DND-41 (cell line): ENCODE measurements at regions not wholly inside any gene's neighbourhood (a gene's known extent, or its start where the extent isn't known, plus 50 kb on each side); places are given as distances from the start of the nearest gene placed in this dataset.
A peak's percentile ranks its signal among the peaks of the same experiment; 100 is the strongest.

Source experiments
- ATAC-seq: fragments of 200-7000 bp; cut with Tn5 transposase; 3 replicates; pipeline ENCODE4 v1.9.1; 2021; ENCODE audit warnings: low read depth; ENCODE audit not compliant: insufficient read depth
- DNase-seq: peaks from one replicate; pipeline ENCODE4 v3.0.0-alpha.2; 2020
- H2AFZ ChIP-seq: 2 replicates; pipeline ENCODE4 v1.6.0; 2012; ENCODE audit warnings: low read depth, low read length
- H3K27ac ChIP-seq: 2 replicates; pipeline ENCODE4 v1.5.1; 2012; ENCODE audit warnings: low read length, inconsistent platforms
- H3K27me3 ChIP-seq: fragments of 200-600 bp; sonication (generic); 2 replicates; pipeline ENCODE4 v1.6.0; 2012; ENCODE audit warnings: low read length, mild to moderate bottlenecking, inconsistent platforms; ENCODE audit not compliant: insufficient read depth, poor library complexity
- H3K36me3 ChIP-seq: 2 replicates; pipeline ENCODE4 v1.5.1; 2012; ENCODE audit warnings: low read length, inconsistent platforms; ENCODE audit not compliant: insufficient read depth
- H3K4me1 ChIP-seq: 2 replicates; pipeline ENCODE4 v1.5.1; 2012; ENCODE audit warnings: mild to moderate bottlenecking, low read length; ENCODE audit not compliant: insufficient read depth
- H3K4me2 ChIP-seq: 2 replicates; pipeline ENCODE4 v1.6.0; 2012; ENCODE audit warnings: mild to moderate bottlenecking, moderate library complexity, low read length, inconsistent platforms; ENCODE audit not compliant: insufficient read depth
- H3K4me3 ChIP-seq, 2 experiments: fragments of 200-600 bp in 1 of 2; shearing (Covaris generic) in 1 of 2; 2 replicates each; pipeline ENCODE4 v1.5.1; 2012 to 2016; ENCODE audit warnings: inconsistent platforms in 2 of 2, low read length in 2 of 2, mild to moderate bottlenecking in 2 of 2, low read depth in 1 of 2, moderate library complexity in 1 of 2
- H3K79me2 ChIP-seq: 2 replicates; pipeline ENCODE4 v1.6.0; 2012; ENCODE audit warnings: low read length, inconsistent platforms; ENCODE audit not compliant: insufficient read depth
- H3K9ac ChIP-seq: 2 replicates; pipeline ENCODE4 v1.6.0; 2012; ENCODE audit warnings: low read depth, mild to moderate bottlenecking, inconsistent platforms, low read length, moderate library complexity
- H3K9me3 ChIP-seq: 2 replicates; pipeline ENCODE4 v1.5.1; 2012; ENCODE audit warnings: low read length, moderate library complexity, mild to moderate bottlenecking, inconsistent platforms; ENCODE audit not compliant: insufficient read depth, severe bottlenecking
- H4K20me1 ChIP-seq: 2 replicates; pipeline ENCODE4 v1.6.0; 2012; ENCODE audit warnings: low read length; ENCODE audit not compliant: insufficient read depth
- EZH2 ChIP-seq: IDR thresholded peaks from 3 replicates; pipeline ENCODE4 v1.6.1; 2012; ENCODE audit warnings: borderline replicate concordance, low read depth, mild to moderate bottlenecking, moderate library complexity, low read length, inconsistent platforms; ENCODE audit not compliant: severe bottlenecking
- TF ChIP-seq, protein P1 (sequence below): IDR thresholded peaks from 2 replicates; pipeline ENCODE4 v1.5.1; 2012; ENCODE audit warnings: borderline replicate concordance, low read length, moderate library complexity, mild to moderate bottlenecking; ENCODE audit not compliant: poor library complexity, severe bottlenecking; ENCODE audit errors: extremely low read depth

DNA sequence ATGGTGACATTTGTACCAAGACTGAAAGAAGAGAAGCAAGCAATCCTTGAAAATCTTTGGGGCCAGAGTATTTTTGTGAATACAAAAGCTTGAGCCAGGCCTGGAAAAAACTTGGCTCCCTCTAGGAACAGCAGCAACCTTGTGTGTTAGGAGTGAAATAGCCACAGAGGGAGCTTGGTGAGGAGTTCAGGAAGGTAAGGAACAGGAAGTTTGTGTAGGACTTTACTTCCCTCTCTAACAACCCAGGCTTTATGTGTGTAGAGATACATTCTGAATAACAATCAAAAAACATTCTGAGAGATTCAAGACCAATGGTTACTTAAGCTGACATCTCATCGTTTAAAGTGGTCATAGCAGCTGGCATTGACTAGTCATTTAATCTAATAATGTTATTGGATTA lies 668.5 kb downstream of the PCDH18 start:
- Histone ChIP-seq H3K9me3 (no peaks in the 10 kb centered on the region), H2AFZ (peak overlapping the region; percentile 73), H3K4me2 (0 out of 2 replicates have a peak overlapping the region, but pooled peaks have one; percentile 47), H3K27me3 (no peaks in the 10 kb centered on the region), H3K4me1 (peaks cover 10% of the 10 kb centered on the region), H3K9ac (no peak overlapping the region), H3K79me2 (no peaks in the 10 kb centered on the region), H4K20me1 (no peaks in the 10 kb centered on the region), H3K27ac (peak overlapping the region; percentile 4; the same call in 1 of the 2 replicates), H3K36me3 (no peaks in the 10 kb centered on the region), H3K4me3 (no peak overlapping the region)
- ATAC-seq (peak; percentile 47; the same call in 1 of the 3 replicates), DNase-seq (peak; percentile 7)
- no peak for TF ChIP-seq EZH2
- TF ChIP-seq, protein P1, sequence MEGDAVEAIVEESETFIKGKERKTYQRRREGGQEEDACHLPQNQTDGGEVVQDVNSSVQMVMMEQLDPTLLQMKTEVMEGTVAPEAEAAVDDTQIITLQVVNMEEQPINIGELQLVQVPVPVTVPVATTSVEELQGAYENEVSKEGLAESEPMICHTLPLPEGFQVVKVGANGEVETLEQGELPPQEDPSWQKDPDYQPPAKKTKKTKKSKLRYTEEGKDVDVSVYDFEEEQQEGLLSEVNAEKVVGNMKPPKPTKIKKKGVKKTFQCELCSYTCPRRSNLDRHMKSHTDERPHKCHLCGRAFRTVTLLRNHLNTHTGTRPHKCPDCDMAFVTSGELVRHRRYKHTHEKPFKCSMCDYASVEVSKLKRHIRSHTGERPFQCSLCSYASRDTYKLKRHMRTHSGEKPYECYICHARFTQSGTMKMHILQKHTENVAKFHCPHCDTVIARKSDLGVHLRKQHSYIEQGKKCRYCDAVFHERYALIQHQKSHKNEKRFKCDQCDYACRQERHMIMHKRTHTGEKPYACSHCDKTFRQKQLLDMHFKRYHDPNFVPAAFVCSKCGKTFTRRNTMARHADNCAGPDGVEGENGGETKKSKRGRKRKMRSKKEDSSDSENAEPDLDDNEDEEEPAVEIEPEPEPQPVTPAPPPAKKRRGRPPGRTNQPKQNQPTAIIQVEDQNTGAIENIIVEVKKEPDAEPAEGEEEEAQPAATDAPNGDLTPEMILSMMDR, result no peak

DNA sequence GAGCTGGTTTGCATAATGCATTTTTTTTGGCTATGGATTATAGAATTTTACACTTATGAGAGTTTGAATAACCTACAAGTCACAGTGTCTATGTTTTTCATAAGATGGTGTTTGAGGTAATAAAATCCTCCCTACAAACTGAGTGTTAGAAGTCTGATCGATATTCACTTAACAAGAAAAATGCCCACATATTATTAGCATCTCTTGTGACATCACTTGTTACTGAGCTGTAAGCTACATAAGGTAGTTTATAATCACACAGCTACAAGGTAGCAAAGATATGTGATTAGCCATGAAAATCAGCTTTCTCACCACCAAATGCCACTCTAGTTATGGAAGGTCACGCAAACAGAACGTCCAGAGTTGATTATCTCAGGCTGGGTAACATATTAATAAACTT lies 669.6 kb downstream of the PCDH18 start:
- Histone ChIP-seq H3K9ac (no peak overlapping the region), H3K27me3 (no peaks in the 10 kb centered on the region), H4K20me1 (no peaks in the 10 kb centered on the region), H3K79me2 (no peaks in the 10 kb centered on the region), H3K36me3 (no peaks in the 10 kb centered on the region), H3K4me1 (peaks cover 10% of the 10 kb centered on the region), H3K27ac (no peak overlapping the region), H3K9me3 (no peaks in the 10 kb centered on the region), H3K4me3 (no peak overlapping the region), H2AFZ (0 out of 2 replicates have a peak overlapping the region, but pooled peaks have one; percentile 24), H3K4me2 (no peak overlapping the region)
- DNase-seq (no peak), ATAC-seq (no peak)
- TF ChIP-seq, protein P1, result no peak
- TF ChIP-seq EZH2, result no peak

DNA sequence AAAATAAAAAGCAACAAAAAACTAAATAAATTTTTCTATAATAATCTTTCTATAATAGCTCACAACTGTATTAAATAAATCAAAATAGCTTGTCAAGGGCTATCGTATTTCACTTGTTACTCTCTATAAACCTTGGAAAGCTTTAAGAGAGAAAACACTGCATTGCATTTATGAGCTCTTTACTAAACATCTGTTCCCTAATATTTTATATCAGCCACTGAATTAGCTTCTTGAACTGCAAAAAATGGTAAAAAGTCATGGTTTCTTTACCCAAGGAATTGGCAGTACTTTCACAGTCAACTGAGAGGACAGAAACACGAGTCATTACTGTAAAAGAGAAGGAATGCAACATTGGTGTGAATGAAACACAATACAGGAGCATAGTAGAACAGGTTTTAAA lies 671.2 kb downstream of the PCDH18 start:
- no peak for DNase-seq

More for the DNA sequence above, 671.2 kb downstream of the PCDH18 start:
- H3K79me2 ChIP-seq, result no peaks in the 10 kb centered on the region
- H3K4me2 ChIP-seq, result no peak overlapping the region
- H3K27me3 ChIP-seq, result no peaks in the 10 kb centered on the region
- TF ChIP-seq EZH2, result no peak
- TF ChIP-seq, protein P1, result no peak
- no peak overlapping the region for H3K9ac ChIP-seq
- H3K4me3 ChIP-seq, result no peak overlapping the region
- H3K9me3 ChIP-seq, result no peaks in the 10 kb centered on the region
- no peaks in the 10 kb centered on the region for H3K36me3 ChIP-seq
- H3K27ac ChIP-seq, result no peak overlapping the region
- H3K4me1 ChIP-seq, result peaks cover 10% of the 10 kb centered on the region
- H4K20me1 ChIP-seq, result no peaks in the 10 kb centered on the region
- no peak for ATAC-seq
- no peak overlapping the region for H2AFZ ChIP-seq
